Muscle of arm (tissue), 1 donor: ENCODE measurements at regions not wholly inside any gene's neighbourhood (a gene's known extent, or its start where the extent isn't known, plus 50 kb on each side); places are given as distances from the start of the nearest gene placed in this dataset.
A peak's percentile ranks its signal among the peaks of the same experiment; 100 is the strongest.

ENCODE experiments used
- DNase-seq: peaks from one replicate; pipeline ENCODE4 v3.0.0-alpha.2; 2013

DNA sequence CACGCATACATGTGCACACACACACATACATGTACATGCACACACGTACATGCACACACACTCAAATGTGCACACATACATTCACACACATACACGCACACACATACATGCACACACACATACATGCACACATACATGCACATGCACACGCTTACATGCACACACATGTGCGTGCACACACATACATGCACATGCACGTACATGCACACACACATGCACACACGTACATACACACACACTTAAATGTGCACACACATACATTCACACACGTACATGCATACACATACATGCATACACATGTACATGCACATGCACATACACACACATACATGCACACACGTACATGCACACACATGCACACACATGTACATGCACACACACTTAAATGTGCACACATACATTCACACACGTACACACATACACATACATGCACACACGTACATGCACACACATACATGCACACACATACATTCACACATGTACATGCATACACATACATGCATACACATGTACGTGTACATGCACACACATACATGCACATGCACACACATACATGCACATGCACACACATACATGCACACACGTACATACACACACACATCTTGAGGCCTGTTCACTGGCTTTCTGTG lies 283.7 kb upstream of the ID2 start:
- no peak for DNase-seq

DNA sequence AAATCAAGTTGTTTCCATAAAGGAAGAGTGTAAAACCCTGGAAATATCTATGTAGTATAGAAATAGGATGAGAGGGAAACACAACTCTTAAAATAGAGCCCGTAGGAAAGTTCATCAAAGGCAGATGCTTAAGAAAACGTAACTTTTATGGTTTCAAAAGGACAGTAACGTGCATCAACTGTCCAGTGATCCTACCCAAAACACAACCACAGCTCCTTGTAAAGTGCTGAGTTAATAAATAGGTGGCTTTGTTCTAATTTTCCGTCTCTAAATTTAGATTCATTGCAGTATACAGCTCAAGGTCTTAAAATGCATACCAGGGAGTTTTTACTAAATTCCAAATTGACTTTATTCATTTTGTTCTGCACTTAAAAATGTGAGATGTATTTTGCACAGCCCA lies 282.1 kb upstream of the ID2 start:
- no peak for DNase-seq

DNA sequence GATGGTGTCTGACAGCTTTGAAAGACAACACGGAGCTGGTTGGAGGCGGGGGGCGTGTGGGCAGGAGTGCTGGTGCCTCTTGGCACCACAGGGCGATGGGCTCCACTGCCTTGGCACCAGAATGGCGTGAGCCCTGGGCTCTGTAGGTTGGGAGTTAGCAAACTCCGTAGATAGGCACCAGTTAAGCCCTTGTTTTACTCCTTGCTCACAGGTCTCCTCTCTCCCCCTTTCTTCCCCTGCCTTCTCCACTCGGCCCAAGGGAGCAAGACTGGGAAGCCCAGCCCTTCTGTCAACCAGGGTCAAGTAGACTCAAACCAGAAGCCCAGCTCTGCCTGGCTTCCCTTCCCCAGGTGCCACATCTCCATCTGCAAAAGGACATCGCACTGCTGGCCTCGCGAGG lies 281.7 kb upstream of the ID2 start:
- no peak for DNase-seq

DNA sequence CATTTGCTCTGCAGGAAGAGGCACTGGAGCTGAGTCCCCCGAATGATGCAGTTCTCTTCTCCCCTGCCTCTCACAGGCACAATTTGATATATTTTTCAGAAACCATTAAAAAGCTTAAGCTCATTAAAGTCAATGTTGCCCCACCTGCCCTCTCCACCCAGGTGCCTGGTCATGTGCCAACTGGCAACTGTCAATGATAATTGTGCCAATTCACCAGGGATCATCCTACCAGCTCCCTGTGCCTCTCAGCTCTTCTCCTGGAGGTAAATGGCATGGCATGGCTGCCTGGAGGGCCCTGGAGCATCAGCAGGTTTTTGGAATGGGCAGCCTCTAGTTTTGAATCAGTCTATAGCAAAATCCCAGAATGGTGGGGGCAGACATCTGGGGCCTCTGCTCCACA lies 279.6 kb upstream of the ID2 start:
- no peak for DNase-seq

DNA sequence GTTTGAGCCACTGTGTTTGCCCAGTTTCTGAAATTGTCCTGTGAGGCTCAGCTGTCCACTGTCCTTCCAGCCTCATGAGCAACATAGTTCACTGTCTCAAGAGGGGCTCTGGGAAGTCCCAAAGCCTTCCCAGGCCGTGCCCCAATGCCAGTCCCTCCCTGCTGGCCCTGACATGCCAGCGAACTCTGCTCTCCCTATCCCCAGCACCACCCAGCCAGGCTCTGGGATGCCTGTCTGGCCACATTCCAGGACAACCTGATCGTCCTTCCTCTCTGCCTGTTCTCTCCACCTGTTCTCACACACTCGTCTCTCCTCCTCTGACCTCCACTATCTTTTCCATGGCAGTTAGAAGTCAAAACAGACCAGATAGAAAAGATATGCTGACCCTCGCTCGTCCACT lies 278.0 kb upstream of the ID2 start:
- DNase-seq = no peak

DNA sequence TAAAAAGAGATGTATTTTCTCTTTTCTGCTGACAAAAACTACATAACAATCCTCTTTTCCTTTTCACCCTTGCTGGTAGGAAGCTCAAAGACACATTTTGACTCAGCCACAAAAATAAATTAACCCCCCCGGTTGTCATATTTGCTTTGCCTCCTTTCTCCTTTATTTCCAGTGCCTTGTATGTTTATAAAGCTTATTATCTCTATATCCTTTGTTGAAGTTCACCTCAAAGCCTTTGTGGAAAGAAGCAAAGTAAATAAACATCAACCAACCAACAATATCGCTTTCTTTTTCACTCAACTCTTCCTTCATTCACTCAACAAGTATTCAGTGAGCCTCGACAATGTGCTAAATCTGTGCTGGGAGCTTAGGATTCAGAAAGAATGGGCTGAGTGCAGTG lies 276.5 kb upstream of the ID2 start:
- DNase-seq = no peak

DNA sequence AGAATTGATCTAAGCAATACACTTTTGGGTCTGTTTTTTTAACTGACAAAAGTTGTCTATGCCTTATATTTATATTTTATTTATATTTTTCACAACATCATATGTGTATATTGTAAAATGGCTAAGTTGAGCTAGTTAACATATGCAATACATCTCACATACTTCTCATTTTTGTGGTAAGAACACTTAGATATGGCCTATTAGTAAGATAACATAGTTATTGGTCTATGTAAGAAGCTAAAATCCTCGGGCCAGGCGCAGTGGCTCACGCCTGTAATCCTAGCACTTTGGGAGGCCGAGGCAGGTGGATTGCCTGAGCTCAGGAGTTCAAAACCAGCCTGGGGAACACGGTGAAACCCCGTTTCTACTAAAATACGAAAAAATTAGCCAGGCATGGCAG lies 275.6 kb upstream of the ID2 start:
- DNase-seq = no peak

DNA sequence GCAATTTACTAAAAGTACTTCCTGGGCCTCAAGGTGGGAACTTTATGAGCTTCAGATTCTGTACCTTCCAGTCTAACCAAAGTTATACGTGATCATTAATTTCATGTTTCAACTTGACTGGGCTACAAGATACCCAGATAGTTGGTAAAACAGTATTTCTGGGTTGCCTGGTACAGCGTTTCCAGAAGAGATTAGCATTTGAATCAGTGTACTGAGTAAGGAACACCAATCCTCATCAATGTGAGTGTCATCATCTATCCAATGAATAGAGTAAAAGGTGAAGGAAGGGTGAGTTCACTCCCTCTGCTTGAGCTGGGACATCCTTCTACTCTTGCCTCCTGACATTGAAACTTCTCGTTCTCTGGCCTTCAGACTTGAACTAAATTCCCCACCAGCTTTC lies 274.5 kb upstream of the ID2 start:
- no peak for DNase-seq

DNA sequence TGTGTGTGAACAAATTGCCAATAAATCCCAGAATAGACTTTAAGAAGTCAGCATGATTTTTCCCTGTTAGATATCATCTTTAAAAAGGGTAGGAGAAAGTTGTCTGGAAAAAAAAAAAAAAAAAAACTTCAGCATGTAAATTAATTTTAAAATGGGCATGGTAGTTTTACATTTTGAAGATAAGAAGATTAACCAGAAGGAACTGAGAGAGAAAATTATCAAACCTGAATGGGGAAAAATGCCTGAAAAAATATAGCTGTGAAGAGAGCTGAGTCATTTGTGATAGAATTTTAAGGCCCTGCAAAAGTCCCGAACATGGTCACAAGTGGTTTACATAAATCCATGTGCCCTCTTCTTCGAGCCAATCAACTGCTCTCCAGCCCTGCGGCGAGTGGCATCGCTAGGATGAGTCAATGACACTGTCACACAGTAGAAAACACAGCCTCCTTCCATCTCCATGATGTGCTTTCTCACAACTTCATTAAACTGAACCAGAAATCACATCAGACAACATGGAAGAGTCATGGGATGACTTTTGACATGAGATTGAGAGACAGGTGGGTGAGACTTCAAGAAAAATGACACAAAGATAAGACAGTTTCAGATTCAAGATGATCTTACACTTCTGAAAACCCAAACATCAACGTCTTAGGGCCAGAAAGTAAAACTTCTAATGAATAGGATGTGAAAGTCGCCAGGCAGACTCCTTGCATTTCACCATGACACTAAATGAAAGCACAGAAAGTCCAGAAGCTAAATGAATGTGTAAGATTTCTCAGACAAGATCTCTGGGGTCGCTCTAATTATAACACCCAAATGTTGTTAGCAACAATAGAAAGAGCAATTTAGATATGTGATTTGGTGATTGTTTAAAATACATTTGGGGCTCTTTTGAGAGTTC lies 273.0 kb upstream of the ID2 start:
- no peak for DNase-seq

DNA sequence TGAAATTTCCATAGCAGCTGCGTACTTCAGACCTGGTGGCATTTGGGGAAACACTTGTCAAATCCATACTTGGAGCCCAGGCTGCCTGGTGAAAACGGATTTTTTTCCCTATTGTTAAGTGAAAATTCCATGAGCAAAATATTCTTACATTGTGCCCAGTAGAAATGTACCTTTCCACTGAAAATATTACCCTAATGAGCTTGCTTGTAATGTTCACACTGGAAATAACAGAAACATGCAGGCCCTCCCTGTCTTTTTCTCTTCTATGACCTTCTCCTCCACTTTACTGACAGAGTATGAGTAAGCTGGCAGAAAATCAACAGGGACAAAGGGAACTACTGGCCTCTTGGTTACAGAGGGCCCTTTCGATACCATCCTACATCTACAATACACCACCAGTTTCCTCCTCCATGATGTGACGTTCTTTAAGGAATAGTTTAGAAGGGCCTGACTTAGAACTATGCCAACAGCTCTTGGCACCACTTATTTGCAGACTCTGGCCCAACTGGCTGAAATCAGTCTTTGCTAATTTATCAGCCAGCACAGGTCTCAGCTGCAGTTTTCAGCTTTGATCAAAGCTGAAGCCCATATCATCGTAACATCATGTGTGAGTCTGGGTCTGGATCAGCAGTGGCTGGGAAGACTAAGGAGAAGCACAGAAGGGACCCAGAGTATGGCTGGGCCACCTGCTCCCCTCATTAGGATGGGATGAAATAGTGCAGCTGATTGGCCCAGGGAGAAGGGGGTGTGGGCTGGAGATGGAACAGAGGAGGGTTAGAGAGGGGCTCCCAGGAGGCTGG lies 272.2 kb upstream of the ID2 start:
- DNase-seq = no peak

DNA sequence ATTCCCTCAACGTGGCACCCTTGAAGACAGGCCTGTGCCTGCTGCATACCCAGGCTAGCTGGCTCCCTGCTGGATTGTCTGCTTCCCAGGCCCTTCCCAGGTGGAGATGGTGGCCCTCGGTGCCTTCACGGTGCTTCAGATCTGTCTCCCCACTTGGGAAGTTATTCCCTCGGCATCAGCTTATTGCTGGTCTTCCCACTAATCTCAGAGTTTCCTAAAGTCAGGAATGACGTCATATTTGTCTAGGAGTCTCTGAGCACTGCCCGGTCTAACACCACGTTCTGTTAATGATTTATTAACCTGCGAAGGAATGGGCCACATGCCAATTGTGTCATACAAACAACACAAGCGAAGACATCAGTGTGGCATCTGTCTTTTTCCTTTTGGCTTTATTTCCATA lies 269.8 kb upstream of the ID2 start:
- DNase-seq = no peak

DNA sequence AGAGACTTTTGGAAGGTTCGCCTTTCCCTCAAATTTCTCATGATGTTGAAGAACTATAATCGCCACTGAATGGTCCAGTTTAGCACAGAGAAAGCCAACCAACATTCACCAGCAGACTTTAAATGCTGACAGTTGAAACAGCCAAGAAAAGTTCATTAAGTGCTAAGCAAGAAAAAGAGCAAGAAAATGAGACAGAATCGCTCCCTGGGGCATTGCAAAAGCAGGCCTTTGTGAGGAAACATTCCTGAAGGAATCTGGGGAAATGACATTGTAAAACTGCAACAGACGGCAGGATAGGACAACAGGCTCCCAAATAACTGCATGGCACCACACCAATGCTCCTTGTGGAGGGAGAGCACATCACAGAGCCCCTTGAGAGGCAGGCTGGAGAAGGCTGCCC lies 269.3 kb upstream of the ID2 start:
- DNase-seq = peak; percentile 12

DNA sequence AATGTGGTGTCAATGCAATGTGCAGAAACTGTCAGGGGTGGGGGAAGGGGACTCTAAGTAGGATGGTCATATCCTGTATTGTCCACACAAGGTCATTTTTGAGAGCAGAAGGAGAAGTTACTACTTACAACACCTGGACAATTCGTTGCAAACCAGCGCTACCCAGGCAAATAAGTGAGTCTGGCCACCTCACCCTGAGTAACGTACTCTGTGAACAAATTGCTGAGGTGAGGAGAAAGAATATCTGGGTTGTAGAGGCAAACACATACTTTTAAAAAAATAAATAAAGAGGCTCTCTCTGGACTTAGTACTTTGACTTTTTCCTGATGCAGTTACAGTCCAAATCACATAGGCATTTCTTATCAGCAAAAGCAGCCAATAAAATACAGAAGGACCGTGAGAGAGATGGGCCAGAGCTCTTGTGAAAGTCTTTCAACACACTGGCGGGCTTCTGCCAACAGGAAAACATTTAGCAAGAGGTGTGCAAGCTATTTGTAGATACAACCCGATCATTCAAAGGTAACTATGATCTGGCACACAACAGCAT lies 268.2 kb upstream of the ID2 start:
- DNase-seq = no peak

DNA sequence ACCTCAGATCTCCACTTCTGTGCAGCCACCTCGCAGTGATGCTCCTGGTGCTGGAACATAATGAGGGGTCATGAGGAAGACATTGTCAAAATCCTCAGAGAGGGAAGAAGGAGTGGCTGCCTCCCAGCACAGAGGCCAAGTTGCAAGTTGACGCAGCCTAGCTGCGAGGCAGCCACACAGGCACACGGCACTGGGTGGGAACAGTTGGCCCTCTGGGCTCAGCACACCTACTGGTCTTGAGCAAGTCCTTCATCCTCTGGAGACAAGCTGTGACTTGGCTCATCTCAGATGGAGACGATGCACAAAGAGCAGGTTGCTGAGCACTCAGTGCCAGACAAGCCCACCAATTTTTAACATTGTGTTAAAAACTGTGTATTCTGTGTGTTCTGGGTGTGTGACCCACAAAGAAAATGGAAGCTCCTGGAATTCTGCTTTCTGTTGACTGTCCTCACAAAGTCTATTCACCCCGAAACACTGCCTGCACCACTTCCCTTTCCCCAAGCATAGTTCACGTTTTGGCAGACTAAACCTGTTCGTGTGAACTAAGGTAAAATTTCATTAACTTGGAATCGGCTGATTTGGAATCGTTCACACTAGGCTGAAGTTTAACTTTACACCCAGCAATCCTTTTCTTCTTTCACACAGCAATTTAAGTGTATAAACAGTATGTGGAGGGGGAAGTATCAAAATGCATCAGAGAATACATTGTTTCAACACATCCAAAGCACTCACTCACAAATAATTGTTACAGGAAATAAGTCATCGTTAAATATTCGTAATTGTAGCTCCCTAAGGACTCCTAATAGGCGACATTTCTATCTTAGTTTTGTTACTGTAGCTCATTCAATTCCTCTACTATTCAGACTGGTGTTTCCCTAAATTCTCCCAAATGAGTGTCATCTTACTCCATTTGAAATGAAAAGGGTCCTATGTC lies 266.6 kb upstream of the ID2 start:
- DNase-seq = no peak

DNA sequence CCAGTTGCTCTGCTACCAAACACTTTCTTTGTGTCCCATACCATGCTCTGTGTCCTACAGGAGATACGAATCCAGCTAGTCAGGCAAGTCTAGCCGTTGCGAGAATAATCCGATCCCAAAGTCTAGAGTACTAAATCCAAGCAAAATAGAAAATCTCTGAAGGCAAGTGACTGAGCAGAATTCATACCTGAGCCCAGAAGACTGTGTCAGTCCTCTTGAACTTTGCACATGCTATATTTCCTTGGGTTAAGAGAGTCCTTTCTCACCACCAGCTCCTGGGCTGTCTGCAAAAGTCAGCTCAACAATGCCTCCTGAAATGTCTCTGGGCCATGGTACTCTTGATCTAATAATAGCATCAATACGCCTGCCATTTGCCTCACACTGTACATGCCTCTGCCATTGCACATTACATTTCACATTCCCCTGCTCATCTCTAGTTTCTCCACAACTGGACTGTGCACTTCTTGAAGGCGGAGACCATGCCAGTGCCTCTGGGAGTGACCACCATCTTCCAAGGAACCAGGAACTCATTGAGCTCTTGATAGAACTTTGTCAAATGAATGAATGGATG lies 265.8 kb upstream of the ID2 start:
- no peak for DNase-seq

DNA sequence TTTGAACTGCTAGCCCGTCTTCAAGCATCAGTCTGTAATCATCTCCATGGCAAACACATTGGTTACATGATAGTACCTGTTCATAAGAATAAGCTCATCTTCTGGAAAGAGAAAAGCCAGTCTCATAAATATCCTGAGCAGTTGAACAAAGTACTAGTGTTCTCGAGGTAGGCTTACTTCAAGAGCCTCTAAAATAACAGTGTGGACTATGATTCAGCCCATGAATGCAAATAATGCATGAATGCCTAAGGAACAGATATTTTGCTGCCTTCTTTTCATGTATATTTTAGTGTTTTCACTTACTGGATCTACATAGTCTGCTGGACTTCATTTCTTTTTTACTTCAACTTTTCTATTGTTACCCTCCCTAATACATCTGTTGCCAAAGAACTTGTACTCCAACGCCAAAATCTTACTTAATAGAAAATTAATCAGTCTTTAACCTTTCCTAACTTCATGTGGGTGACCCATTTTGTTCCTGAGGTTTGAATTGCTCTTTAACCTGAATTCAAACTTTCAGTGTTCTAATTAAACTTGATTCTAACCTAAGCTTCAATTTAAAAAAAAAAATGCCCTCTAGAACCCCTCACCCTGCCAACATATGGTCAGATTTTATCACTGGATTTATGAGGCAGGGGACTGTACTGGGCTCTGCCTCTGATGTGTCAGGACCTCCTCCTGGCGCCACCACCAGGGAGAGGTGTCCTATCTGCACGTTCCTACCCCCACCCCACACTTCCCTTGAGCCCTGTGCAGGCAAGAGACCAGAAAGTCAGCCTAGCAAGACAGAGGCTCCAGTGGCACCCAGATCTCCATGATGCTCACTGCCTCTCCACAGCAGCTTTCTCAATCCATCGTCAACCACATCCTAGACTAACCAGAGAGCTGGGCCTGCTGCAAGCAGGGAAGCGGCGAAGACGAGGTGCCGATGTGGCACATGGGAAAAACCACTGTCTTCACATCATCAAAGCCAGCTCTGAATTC lies 264.7 kb upstream of the ID2 start:
- DNase-seq = no peak

DNA sequence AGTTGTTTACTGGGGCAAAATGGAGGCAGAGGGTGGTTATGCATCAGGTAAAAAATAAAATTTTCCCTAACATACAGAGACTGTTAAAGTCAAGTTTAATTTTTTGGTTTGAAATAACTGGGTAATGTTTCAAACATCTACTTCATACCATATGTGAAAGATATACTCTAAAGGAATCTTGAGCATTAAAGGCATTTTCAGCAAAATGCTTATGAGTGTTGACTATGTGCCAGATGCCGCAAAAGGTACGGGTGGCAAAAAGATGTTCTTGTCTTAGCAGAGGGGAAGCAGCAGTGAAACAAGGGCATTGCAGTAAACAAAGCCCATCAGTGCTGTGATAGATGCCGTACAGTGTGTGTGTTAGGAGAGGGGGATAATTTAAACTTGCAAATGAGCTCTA lies 263.1 kb upstream of the ID2 start:
- no peak for DNase-seq

DNA sequence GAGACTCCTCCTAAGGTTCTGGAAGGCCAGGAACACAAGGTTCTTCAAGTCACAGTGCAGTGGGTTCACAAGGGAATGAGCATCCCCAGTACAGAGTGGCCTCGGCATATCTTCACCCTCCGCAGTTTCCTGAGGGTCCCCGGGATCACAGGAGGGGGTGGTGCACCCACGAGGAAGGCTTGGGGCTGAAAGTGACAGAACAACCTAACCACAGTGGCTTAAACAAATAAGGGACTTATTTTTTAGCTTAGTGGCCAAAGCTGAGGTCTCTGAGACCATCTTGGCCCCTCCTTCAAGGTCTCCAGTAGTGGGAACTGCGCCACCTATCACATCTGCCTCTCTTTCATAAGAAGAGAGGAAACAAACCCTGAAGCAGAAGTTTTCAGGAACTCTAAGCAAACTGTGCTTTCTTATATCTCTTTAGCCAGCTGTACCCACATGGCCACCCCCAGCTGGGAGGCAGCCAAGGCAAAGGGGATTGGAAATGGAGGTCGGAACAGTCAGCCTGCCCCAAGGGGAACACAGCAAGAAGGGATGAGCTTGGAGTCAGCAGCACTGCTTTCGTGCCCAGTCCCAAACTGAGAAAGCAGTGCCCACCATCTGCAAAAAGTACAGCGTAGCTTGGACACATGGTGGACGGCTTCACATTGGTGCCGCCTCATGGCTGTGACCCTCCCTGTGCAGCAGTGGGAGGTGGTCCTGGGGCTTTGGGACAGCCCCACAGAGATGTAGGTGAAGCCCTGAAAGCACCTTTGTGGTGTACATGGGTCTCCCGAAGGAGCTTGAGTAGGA lies 260.0 kb upstream of the ID2 start:
- no peak for DNase-seq

DNA sequence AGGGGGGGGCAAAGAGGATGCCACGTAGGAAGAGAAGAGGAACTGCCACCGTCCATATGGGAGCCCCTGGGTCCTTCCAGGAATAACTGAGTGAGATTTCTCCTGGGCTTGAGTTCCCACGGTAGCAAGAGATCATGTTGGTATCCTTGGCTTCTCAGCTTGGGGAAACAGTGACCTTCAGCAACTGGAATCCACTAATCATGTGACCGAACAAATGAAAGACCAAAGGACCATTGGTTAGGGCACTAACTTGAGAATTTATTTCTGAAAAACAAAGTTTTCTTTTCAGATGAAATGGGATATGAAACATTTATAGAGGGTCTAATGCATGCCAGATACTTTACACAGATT lies 259.4 kb upstream of the ID2 start:
- no peak for DNase-seq
